Central memory CD4-positive, alpha-beta T cell (primary cell): ENCODE measurements at regions not wholly inside any gene's neighbourhood (a gene's known extent, or its start where the extent isn't known, plus 50 kb on each side); places are given as distances from the start of the nearest gene placed in this dataset.

Source experiments
- DNase-seq: peaks from one replicate; pipeline ENCODE4 v3.0.0; 2022

DNA sequence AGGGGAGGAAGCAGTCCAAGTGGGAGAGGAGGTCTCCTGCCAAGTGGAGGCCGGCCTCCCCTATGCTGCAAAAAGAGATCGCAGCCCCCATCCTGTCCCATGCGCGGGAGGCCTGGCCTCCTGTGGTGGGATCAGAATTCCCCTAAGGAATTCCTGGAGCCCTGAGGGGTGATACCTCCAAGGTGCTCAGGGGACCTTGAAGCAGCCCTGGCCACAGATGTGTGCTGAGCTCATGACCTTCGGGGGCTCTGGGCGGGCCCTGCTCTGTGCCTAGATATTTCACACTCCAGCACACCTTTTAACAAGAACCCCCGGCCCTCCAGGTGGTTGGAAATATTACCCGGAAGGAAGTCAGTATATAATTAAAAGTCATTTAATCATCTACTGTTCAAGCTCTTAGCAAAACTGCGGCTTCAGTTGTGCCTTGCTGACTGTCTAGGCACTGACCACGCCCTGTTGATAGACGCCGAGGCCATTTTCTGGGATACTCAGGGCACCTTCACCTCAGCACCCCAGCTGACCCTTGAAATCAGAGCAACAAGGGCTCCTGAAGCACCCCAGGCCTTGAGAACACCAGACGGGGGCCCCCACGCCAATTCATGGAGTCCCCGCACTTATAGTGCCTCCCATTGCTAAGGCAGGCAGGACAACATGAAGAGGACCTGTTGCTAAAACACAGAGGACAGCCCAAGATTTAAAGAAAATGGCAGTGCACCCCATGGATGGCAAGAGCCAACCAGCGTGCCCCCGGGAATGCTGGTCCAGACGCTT is 119.1 kb downstream of the NDUFA10 start:
- no peak for DNase-seq

DNA sequence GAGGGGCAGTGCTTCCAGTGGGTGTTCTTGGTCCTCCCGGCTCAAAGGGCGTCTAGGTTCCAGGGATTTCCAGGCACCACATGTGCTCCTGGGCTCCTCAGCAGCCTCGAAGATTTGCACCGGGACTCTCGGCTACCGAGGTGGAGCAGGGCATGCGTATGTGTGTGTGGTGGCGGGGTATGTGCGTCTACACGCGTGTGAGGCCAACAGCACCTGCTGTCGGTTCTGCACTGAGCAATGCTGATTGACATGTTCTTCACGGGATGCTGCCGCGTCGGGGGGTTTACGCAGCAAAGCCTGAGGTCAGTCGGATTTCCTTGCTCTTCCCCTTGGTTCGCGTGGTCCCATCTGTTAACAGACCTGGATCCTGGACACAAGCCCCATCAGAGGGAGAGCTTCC is 119.8 kb downstream of the NDUFA10 start:
- DNase-seq: no peak

DNA sequence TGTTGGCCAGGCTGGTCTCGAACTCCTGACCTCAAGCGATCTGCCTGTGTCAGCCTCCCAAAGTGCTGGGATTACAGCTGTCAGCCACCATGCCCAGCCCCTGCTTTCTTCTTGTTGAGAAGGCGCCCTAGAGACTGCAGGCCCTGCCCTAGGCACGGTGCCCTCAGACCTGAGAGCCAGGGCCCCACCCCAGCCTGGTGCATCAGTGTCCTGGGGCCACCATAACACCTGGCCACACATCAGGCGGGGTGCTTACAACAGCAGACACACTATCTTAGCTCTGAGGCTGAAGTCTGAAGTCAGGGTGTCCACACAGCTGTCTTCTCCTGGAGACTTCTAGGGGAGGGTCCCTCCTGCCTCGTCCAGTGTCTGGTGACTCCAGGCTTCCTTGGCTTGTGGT is 120.6 kb downstream of the NDUFA10 start:
- DNase-seq: no peak

DNA sequence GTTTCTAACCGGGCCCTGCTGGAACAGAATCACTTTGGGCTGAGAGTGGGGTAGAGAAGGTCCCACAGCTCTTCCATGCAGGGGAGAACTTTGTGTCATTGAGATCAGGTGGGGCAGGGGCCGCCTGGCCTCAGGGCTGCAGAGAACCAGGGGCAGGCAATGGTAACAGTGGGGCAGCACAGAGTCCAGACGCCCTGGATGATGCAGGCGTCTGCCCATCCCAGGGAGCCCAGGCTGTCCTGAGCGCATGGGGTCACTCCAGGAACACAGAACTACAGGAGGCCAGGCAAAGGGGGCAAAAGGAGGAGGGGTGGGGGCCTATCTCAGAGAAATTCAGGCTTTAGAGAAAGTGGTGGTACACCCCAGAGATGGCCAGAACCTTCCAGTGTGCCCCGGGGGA is 121.3 kb downstream of the NDUFA10 start:
- DNase-seq: no peak

DNA sequence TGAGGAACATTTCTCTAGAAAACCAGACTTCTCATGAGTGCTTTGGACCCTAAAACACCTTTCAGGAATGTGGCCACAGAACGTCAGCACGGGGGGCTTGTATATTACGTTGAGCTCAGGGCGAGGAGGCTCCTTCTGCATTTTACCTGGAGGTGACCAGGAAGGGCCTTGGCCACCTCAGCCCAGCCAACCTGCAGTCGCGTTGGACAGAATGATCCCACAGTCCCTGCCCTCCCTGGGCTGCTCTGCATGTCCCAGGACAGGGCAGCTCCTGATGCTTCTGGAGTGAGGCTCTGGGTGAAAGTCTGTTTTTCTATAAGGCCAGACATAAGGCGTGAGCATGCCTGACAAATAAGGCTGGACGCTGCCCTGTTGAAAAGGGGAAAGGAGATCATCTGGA is 121.9 kb downstream of the NDUFA10 start:
- no peak for DNase-seq

DNA sequence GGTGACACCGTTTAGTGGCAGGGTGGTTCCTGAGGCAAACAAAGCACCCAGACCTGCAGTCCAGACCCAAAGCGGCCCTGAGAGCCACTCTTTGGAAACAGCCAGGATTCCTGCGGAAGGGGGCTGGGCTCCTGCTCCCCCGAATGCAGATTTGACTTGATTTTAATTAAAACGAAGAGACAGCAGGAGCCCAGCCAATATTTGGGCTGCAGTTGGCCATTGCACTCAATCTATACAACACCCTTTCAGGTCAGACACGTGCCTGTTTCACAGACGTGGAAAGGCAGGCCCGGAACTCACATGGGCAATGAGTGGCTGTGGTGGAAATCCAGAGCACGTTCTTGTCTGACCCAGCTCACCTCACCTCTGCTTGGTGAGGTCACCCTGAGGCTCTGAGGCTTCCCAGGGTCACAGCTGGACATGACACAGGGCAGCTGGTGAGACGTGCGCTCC is 122.4 kb downstream of the NDUFA10 start:
- no peak for DNase-seq

DNA sequence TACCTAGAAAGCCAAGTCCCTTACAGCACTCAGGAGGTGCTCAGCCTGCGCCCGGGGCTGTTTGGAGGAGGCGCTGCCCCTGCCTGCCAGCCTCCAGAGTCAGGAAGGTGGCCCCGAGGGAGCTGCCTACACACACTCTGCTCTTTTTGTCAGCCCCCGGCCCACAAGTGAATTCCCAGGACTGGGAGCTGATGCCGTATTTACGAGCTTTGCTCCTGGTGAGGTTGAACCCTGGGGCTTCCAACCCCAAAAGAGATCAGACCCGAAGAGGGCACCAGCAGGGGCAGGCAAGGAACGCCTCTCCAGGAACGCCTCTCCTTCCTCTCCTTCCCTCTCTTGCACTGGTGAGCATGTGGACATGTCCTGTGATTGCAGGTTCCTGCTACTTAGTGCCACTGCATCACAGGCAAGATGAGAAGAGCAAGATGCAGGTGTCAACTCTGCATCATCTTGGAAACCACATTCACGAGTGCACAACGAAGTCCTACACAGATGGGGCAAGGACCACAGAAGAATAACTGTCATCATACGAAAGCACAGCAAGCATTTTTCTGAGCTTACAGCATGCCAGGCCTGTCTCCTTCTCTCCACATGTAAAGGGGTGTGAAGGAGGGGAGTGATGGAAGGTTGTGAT is 126.7 kb downstream of the NDUFA10 start:
- DNase-seq: no peak

DNA sequence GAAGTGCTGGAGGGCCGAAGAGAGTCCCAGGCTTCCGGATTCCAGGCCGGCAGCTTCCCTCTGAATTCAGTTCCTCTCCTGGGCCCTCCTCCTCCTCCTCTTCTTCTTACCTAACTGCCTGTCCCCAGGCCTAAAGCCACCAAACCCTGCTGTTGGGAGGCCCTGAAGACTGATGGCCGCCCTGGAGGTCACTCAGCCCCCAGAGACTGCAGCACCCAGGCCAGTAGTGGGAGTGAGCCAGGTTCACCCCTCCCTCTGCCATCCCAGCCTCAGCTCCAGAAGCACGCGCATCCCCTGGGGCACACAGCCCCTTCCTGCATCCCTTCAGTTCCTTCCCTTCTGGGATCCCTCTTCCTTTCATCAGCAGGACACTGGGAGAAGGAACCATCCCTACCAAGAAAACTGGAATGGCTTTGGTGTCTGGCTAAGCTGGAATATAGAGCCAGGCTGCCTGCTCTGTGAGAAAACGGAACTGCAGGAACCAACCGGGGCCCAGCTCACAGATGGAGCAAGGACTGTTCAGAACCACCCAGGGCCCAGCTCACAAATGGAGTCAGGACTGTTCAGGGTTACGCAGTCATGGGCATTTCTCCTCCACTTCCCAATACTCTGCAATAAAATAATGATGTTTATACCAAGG is 127.4 kb downstream of the NDUFA10 start:
- no peak for DNase-seq

DNA sequence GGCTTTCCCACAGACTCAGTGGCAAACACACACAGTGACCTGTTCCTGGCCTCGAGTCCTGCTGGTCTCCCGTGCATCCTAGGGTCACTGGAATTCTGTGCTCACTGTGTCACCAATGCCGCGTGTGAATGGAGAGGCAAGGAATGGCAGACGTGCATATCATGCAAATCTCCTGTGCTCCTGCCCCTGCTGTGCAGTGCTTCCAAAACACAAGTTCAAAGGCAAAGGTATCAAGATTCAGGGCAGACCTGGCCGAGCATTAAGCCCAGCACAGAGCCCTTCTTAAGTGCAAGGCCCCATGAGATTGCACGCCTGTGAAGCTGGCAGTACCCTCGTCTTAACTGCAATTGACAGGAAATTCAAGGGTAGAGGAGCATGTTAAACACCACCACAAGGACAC is 129.1 kb downstream of the NDUFA10 start:
- no peak for DNase-seq

DNA sequence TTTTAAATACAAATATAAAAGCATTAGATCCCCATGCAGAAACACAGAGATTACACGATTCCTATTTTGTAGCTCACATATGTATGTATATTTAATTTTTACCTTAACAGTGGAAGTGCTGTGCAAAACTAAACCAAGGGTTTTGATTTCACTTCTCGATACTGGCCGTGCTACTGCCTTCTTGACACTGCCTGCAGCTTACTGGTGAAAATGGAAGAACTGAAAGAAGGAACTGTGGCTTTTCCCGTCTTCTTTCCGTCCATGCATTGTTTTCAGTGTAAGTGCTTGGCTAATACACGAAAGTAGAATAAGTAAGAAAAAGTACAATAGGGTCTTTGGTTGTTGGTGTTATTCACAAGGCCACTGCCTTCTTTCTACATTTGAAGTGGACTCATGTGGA is 129.5 kb downstream of the NDUFA10 start:
- no peak for DNase-seq

DNA sequence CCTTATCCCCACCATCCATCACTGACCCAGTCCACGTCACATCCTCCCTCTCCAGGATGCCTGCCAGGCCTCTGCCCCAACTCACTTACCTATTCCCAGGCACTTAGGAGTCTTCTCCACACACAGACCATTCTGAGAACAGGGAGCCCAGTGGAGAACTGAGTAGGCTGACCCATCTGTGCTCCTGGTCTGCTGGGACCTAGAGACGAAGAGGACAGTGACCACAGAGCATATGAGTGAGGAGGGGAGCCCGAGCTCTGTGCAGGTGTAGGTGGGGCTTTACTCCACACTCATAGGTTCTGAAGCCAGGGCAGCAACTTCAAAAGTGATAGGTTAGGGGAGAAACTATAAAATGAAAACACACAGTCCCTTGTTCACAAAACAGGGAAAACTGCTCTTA is 130.0 kb downstream of the NDUFA10 start:
- DNase-seq: no peak

DNA sequence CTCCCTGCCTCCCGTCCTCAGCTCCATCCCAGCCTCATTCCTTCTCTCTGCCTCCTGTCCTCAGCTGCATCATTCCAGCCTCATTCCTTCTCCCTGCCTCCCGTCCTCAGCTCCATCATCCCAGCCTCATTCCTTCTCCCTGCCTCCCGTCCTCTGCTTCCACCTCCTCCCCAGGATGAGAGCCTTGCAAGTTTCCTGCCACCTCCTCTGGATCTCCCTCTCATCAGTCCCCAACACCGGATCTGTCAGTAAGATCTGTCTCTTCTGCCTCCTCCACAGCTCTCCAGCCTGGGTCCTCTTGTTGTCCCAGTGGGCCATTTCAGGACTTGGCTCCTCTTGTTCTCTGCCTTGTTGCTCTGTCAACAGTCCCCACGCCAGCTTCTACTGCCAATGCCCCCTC is 130.9 kb downstream of the NDUFA10 start:
- DNase-seq: no peak

DNA sequence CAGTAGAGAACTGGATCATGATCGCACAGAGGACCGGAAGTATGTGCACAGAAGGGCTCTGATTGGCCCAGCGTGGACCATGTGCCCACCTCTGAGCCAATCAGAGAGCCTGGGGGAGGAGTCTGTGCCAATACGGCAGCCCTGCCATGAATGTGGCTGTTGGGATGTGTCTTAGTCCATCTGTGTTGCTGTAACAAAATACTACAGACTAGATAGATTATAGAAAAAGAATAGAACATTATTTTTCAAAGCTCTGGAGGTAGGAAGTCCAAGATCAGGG is 132.0 kb downstream of the NDUFA10 start:
- DNase-seq: no peak

DNA sequence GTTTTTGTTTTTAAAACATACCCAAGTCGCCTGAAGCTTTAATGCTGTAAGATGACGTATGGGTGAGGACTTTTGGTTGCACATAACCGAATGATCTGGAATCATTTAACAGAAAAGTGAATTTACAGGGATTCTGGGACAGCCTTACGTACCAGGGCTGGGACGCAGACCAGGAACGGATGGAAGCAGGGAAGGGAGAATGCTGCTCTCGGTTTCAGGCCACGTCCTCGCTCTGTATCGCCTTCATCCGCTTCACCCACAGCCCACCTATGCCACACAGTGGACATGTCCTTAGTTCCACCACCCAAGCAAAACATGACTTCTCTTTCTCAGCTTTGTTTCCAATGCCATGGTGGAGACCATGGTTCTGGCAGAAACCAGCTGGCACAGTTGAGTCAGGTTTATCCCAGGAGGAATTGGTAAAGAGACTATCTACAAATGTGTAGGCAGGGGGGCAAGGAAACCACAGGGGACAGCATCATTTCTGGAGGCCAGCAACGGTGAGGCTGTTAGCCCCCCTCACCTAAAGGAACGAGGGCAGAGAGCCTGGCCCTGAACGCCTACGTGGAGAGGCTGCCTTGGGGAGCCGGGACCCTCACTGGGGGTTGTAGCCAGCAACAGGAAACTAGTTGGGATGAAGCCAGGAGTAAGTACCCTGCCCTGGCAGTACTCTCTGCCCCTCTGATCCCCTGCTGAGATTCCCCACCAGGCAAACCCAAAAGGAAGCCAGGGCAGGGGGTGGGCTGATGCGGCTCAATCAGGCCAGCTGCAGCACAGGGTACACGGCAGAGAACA is 132.5 kb downstream of the NDUFA10 start:
- DNase-seq: no peak

DNA sequence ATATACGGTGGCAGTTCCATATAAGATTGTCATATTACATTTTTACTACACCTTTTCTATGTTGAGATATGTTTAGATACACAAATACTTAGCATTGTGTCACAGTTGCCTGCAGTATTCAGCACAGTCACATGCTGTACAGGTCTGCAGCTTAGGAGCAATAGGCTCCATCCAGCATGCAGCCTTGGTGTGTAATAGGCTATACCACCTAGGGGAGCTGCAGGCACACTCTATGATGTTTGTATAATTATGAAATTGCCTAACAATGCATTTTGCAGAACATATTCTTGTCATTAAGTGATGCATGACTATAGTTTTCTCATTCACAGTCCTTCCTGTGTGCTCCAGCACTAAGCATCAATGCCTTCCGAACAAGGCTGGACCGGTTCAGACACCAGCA is 133.4 kb downstream of the NDUFA10 start:
- DNase-seq: no peak

DNA sequence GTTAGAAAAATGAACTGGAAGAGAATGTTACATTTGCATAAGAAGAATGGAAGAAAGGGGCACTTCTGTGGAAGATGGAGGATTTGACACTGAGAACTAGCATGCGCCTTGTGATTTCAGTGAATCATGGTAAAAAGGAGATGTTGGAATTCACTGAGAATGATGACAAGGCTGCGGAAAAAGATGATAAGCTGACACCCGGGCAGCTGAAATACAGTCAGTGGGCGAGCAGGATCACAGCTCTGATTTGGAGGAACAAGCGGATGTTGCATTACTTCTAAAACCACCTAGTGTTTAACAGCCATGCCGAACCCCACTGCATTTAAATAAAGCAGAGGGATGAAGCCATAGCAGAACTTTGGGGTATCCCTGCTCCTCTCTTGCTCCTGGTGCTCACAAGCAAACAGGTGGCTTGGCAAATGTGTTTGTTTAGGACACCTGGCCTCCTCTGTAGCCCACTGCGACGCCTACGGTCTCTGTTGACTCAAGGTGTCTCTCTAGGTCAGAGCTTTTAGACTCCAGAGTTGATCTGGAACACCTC is 134.9 kb downstream of the NDUFA10 start:
- DNase-seq: no peak

DNA sequence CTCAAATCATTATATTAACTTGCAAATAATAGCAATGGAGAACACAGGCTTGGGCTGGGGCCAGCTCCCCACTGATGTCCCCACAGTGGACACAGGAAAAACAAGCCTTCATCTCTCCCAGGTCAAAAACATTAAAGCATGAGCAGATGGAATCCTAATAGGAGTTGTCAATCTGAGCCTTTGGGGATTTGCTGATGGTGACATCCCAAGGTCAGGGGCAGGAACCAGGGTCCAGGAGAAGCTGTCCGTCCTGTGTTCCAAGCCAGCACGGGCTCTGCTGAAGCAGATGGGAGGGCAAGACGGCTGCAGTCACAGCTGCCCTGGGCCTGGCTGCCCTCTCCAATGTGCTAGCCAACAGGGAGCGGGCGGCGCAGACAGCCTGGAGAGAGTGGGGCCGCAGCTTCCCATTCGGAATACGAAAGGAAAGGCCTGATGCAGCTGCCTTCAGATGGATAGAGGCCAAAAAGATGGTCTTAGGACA is 135.5 kb downstream of the NDUFA10 start:
- DNase-seq: no peak

DNA sequence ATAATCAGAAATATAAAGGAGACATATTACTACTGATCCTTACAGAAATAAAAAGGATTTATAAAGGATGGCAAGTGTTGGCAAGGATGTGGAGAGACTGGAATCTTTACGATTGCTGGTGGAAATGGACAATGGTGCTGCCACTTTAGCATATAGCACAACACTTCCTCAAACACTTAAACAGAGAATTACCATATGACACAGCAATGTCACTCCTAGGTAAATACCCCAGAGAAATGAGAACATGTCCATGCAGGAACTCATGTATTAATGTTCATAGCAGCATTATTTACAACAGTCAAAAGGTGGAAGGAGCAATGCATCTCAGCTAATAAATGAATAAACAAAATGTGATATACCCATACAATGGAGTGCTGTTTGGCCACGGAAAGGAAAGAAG is 137.5 kb downstream of the NDUFA10 start:
- no peak for DNase-seq

DNA sequence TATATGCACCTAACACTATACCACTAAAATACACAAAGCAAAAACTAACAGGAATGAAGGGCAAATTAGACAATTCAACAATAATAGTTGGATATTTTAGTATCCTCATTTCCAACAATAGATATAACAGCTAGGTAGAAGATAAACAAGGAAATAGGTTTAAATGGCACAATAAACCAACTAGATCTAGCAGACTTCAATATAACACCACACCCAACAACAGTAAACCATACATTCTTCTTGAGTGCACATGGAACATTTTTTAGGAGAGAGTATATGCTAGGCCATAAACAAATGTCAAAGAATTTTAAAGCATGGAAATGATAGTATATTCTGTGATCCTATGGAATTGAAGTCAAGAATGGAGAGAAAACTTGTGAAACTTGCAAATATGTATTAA is 138.4 kb downstream of the NDUFA10 start:
- DNase-seq: no peak

DNA sequence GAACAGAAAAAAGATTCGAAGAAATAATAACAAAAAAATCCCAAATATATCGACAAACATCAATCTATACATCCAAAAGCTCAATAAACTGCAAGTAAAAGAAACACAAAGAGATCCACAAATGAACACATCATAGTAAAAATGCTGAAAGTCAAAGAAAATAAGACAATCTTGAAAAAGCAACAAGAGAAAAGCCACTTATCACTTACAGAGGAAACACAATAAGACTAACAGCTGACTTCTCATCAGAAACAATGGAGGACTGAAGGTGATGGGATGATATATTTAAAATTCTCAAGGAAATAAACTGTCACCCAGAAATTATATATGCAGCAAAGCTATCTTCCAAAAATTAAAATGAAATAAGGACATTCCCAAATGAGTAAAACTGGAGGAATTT is 140.3 kb downstream of the NDUFA10 start:
- no peak for DNase-seq

DNA sequence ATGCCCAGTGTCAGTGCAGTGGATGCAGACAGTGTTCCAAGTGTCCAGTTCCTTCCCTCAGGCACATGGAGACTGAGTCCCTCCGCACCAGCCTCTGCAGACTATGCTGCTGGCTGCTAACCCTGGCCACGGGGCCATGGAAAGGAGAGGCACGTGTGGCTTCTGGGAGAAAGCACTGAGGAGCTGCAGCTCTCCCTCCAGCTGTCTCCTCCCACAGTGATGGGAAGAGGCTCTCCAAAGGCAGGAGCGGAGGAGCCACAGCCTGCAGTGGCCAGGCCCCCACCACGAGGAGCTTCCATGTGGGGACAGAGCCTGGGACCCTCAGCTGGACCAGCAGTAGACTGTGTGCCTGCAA is 141.1 kb downstream of the NDUFA10 start:
- DNase-seq: no peak

DNA sequence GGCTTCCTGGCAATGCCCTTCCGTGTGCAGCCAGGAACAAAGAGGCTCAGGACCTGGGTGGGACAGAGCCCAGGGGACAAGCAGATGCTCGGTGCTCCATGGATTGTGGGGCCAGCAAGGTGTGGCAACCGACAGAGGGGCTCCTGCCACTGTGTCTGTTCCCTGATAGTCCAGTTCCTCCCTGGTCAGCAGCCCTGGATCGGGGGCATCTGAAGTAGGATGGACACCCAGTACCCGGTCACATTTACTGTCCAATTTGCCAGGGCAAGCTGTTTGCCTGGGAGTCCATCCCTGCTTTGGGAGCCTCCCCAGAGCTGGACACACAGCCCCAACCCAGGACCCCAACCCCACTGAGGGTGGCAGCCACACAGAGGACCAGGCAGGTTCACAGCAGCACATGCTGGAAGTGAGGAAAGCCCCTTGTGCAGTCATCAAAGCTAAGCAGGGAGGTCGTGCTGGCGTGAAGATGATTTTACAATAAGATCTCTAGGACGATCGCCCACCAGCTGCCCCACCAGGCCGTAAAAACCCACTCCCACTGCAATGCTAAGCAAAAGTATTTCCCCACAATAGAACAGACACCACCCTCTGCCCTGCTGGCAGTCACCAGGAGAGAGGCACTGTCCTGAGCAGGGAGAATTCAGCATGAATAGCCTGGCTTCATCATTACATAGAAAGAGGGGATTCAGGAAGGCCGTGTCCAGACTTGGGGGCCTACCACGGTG is 141.7 kb downstream of the NDUFA10 start:
- no peak for DNase-seq

DNA sequence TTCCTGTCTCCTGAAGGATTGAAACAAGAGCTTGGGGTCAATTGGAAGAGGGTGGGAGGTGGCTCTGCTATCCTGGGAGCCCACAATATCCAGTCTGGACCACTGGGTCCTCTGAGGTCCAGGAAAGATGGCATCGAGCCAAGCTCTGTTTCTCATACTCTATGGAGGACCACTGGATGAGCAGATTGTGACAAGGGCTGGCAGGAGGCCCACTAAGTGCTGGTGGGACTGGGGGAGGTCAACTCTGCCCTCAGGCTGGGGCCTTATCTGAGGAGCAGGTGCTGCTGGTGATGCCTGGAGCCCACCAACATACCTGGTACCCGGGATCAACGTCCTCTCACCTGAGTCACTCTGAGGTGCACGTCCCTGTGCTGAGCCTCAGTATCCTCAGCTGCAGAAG is 142.4 kb downstream of the NDUFA10 start:
- DNase-seq: no peak
